WTC11 (cell line): ENCODE measurements at regions not wholly inside any gene's neighbourhood (a gene's known extent, or its start where the extent isn't known, plus 50 kb on each side); places are given as distances from the start of the nearest gene placed in this dataset.

Experiments
- JUN ChIP-seq: sonication (generic); formaldehyde crosslinking; IDR thresholded peaks from 2 replicates; pipeline ENCODE4 v1.8.0; 2023; ENCODE audit warnings: mild to moderate bottlenecking, missing genetic modification reagents
- RORB ChIP-seq: fragments of 250-450 bp; sonication (Bioruptor Pico); IDR thresholded peaks from 2 replicates; pipeline ENCODE4 v1.9.0; 2021; ENCODE audit warnings: mild to moderate bottlenecking
- TF ChIP-seq, protein P1 (sequence below): sonication (generic); formaldehyde crosslinking; IDR thresholded peaks from 2 replicates; pipeline ENCODE4 v1.8.0; 2022; ENCODE audit warnings: mild to moderate bottlenecking, missing genetic modification reagents
- TF ChIP-seq, protein P2 (sequence below): fragments of 200-600 bp; IDR thresholded peaks from 2 replicates; pipeline ENCODE4 v1.8.0; 2022; ENCODE audit warnings: antibody characterized with exemption
- TF ChIP-seq, protein P3 (sequence below): sonication (generic); formaldehyde crosslinking; IDR thresholded peaks from 2 replicates; pipeline ENCODE4 v1.8.0; 2022; ENCODE audit warnings: mild to moderate bottlenecking, missing genetic modification reagents
- TF ChIP-seq, protein P4 (sequence below): sonication (generic); formaldehyde crosslinking; conservative IDR thresholded peaks from 2 replicates; pipeline ENCODE4 v1.8.1; 2022; ENCODE audit warnings: mild to moderate bottlenecking, missing genetic modification reagents

DNA sequence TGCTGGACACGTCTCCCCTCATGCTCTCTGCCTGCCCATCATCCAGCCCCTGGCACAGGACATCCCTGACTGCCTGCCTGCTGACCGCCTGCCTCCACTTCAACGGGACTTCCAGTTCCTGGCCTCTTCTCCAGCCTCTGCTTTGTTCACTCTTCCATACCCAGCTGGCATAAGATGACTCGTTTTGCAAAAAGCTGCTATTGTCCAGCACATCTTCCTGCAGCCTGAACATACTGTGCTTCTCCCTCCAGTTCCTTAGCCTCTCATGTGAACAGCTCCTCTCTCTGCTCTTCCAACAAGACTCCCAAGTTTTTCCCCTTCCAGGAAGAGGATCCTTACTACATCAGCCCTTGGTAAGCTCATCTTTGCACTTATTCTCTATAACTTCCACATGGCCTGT is 62.4 kb upstream of the SKOR2 start:
- TF ChIP-seq, protein P1, sequence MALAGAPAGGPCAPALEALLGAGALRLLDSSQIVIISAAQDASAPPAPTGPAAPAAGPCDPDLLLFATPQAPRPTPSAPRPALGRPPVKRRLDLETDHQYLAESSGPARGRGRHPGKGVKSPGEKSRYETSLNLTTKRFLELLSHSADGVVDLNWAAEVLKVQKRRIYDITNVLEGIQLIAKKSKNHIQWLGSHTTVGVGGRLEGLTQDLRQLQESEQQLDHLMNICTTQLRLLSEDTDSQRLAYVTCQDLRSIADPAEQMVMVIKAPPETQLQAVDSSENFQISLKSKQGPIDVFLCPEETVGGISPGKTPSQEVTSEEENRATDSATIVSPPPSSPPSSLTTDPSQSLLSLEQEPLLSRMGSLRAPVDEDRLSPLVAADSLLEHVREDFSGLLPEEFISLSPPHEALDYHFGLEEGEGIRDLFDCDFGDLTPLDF (CRISPR knock-in tag) = no peak
- TF ChIP-seq, protein P2, sequence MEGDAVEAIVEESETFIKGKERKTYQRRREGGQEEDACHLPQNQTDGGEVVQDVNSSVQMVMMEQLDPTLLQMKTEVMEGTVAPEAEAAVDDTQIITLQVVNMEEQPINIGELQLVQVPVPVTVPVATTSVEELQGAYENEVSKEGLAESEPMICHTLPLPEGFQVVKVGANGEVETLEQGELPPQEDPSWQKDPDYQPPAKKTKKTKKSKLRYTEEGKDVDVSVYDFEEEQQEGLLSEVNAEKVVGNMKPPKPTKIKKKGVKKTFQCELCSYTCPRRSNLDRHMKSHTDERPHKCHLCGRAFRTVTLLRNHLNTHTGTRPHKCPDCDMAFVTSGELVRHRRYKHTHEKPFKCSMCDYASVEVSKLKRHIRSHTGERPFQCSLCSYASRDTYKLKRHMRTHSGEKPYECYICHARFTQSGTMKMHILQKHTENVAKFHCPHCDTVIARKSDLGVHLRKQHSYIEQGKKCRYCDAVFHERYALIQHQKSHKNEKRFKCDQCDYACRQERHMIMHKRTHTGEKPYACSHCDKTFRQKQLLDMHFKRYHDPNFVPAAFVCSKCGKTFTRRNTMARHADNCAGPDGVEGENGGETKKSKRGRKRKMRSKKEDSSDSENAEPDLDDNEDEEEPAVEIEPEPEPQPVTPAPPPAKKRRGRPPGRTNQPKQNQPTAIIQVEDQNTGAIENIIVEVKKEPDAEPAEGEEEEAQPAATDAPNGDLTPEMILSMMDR = no peak
- TF ChIP-seq JUN (no peak), RORB (CRISPR knock-in tag) (no peak)
- TF ChIP-seq, protein P3, sequence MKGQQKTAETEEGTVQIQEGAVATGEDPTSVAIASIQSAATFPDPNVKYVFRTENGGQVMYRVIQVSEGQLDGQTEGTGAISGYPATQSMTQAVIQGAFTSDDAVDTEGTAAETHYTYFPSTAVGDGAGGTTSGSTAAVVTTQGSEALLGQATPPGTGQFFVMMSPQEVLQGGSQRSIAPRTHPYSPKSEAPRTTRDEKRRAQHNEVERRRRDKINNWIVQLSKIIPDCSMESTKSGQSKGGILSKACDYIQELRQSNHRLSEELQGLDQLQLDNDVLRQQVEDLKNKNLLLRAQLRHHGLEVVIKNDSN (CRISPR knock-in tag) = no peak
- TF ChIP-seq, protein P4, sequence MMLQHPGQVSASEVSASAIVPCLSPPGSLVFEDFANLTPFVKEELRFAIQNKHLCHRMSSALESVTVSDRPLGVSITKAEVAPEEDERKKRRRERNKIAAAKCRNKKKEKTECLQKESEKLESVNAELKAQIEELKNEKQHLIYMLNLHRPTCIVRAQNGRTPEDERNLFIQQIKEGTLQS (CRISPR knock-in tag) = no peak
